ENCODE measurements at regions not wholly inside any gene's neighbourhood (a gene's known extent, or its start where the extent isn't known, plus 50 kb on each side); places are given as distances from the start of the nearest gene placed in this dataset.

GRCh38 chr1:228830185-228830953 is 95.1 kb downstream of the RHOU start (continued):
- no peak for TF ChIP-seq CENPBD1 (CRISPR knock-in tag; IDR thresholded peaks at IDR 0.05; ENCODE audit: borderline replicate concordance, low read depth)
- TF ChIP-seq WIZ (CRISPR knock-in tag; IDR thresholded peaks at IDR 0.05): no peak
- no peak for TF ChIP-seq GATAD1 (CRISPR knock-in tag; IDR thresholded peaks at IDR 0.05)
- no peak for TF ChIP-seq KMT2A (CRISPR knock-in tag; IDR thresholded peaks at IDR 0.05)
- no peak for TF ChIP-seq ZNF24 (IDR thresholded peaks at IDR 0.05)
- no peak for TF ChIP-seq ZNF720 (CRISPR knock-in tag; IDR thresholded peaks at IDR 0.05)
- no peak for TF ChIP-seq IKZF1 (IDR thresholded peaks at IDR 0.05)
- TF ChIP-seq ZBTB26 (CRISPR knock-in tag; IDR thresholded peaks at IDR 0.05; ENCODE audit: borderline replicate concordance): no peak
- TF ChIP-seq ZFP37 (CRISPR knock-in tag; IDR thresholded peaks at IDR 0.05; ENCODE audit: borderline replicate concordance): peak; percentile 61; the same call in 1 of the 2 replicates
- TF ChIP-seq ELF3 (CRISPR knock-in tag; IDR thresholded peaks at IDR 0.05): no peak
- TF ChIP-seq TERF1 (CRISPR knock-in tag; IDR thresholded peaks at IDR 0.05): no peak
- no peak for TF ChIP-seq MEIS1 (CRISPR knock-in tag; IDR thresholded peaks at IDR 0.05; ENCODE audit: borderline replicate concordance)
- no peak for TF ChIP-seq ZNF30 (CRISPR knock-in tag; IDR thresholded peaks at IDR 0.05)
- no peak for TF ChIP-seq GLMP (CRISPR knock-in tag; IDR thresholded peaks at IDR 0.05; ENCODE audit: borderline replicate concordance)
- TF ChIP-seq SATB2 (CRISPR knock-in tag; IDR thresholded peaks at IDR 0.05): no peak
- TF ChIP-seq ZNF549 (CRISPR knock-in tag; IDR thresholded peaks at IDR 0.05): no peak

Data from HepG2 (cell line).